OCI-LY1 (cell line): ENCODE measurements at regions not wholly inside any gene's neighbourhood (a gene's known extent, or its start where the extent isn't known, plus 50 kb on each side); places are given as distances from the start of the nearest gene placed in this dataset.

ENCODE experiments used
- CTCF ChIP-seq: fragments of 200-600 bp; sonication (generic), shearing (Covaris generic); IDR thresholded peaks from 2 replicates; pipeline ENCODE4 v1.5.1; 2017; ENCODE audit warnings: mild to moderate bottlenecking, antibody characterized with exemption, low read length, moderate library complexity, mixed read lengths
- EZH2 ChIP-seq: fragments of 200-600 bp; sonication (generic), shearing (Covaris generic); IDR thresholded peaks from 2 replicates; pipeline ENCODE4 v1.8.0; 2017; ENCODE audit warnings: borderline replicate concordance, mixed run types, mild to moderate bottlenecking, antibody characterized with exemption, low read length, moderate library complexity, mixed read lengths

GRCh38 chr21:14841511-14842472, 223.0 kb downstream of the NRIP1 start:
- no peak for TF ChIP-seq CTCF
- TF ChIP-seq EZH2: no peak
